ENCODE measurements at regions not wholly inside any gene's neighbourhood (a gene's known extent, or its start where the extent isn't known, plus 50 kb on each side); places are given as distances from the start of the nearest gene placed in this dataset.

DNA sequence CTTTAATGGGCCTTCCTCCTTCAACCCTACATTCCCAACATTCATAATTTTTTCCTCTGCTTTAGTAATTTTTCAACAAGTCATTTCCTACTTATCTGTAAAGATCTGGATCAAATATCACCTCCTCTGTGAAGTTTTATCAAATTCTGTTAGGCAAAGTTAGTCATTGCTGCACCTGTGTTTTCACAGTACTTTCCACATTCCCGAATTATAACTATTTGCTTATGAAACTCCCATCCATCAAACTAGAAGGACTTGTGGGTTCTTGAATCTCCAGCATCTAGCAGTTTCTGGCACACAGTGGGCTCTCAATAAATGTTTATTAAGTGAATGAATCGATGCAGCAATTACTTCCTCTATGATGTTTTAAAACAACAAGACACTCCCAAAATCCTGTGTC, 257.6 kb downstream of the HDGFL1 start:
- TF ChIP-seq, protein P1, sequence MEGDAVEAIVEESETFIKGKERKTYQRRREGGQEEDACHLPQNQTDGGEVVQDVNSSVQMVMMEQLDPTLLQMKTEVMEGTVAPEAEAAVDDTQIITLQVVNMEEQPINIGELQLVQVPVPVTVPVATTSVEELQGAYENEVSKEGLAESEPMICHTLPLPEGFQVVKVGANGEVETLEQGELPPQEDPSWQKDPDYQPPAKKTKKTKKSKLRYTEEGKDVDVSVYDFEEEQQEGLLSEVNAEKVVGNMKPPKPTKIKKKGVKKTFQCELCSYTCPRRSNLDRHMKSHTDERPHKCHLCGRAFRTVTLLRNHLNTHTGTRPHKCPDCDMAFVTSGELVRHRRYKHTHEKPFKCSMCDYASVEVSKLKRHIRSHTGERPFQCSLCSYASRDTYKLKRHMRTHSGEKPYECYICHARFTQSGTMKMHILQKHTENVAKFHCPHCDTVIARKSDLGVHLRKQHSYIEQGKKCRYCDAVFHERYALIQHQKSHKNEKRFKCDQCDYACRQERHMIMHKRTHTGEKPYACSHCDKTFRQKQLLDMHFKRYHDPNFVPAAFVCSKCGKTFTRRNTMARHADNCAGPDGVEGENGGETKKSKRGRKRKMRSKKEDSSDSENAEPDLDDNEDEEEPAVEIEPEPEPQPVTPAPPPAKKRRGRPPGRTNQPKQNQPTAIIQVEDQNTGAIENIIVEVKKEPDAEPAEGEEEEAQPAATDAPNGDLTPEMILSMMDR (IDR thresholded peaks at IDR 0.05; ENCODE audit: low read depth, low read length), result no peak
- no peak for TF ChIP-seq EZH2phosphoT487 (IDR thresholded peaks at IDR 0.05; ENCODE audit: low read depth)

All from OCI-LY3 (cell line).